Lower leg skin (tissue), 4 donors: ENCODE measurements at regions not wholly inside any gene's neighbourhood (a gene's known extent, or its start where the extent isn't known, plus 50 kb on each side); places are given as distances from the start of the nearest gene placed in this dataset.

ENCODE experiments used
- DNase-seq, 2 donors: peaks; one replicate each; pipeline ENCODE4 v3.0.0-alpha.2; 2019; ENCODE audit warnings: low spot score in 2 of 2
- H3K4me3 ChIP-seq: fragments of 200-600 bp; sonication (generic); 2 replicates; pipeline ENCODE4 v1.5.1; 2017; ENCODE audit warnings: mild to moderate bottlenecking, low read depth; ENCODE audit not compliant: poor library complexity, severe bottlenecking
- CTCF ChIP-seq, 3 donors: fragments of 450-650 bp; IDR thresholded peaks; one replicate each; pipeline ENCODE4 v1.5.1; 2016; ENCODE audit warnings: antibody characterized with exemption in 3 of 3, mild to moderate bottlenecking in 3 of 3, moderate library complexity in 2 of 3
- POLR2A ChIP-seq, 2 donors: fragments of 450-650 bp; IDR thresholded peaks; one replicate each; pipeline ENCODE4 v1.6.1; 2016 to 2017; ENCODE audit warnings: antibody characterized with exemption in 2 of 2, mild to moderate bottlenecking in 1 of 2, moderate library complexity in 1 of 2
- WGBS, 2 donors: methylation state at CpG; one replicate each; pipeline ENCODE4 v1.1.5; 2018; 5-methylcytosine and 5-hydroxymethylcytosine counted together
- intact Hi-C: fragments of 100-400 bp; cut with DNase I; formaldehyde crosslinking; loops from one replicate; pipeline ENCODE4 v1.15.0; 2023; ENCODE audit warnings: low total_unique reads

DNA sequence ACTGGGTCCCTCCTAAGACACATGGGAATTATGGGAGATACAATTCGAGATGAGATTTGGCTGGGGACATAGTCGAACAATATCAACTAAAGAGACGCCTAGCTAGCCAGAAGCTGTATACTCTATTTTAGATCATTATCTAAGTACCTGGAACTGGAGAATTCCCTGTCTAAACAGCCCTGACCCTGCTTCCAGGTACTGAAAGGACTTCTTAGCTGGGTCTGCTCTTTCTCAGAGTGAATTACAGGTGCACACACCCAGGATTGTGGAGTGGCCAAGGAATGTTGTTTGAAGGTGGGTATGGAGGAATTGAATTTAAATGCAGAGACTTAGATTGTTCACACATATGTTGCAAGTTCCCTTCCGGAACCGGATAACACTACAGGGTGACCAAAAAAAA is 733.0 kb downstream of the RPS29 start:
- TF ChIP-seq POLR2A (IDR thresholded peaks at IDR 0.05) (no peak), CTCF (IDR thresholded peaks at IDR 0.05) (no peak)
- no peak overlapping the region for H3K4me3 ChIP-seq
- intact Hi-C loops = no loop called here
- 52 to 80% methylated on average over 5 of the region's 5 CpGs for WGBS, 2 donors
- DNase-seq = no peak

DNA sequence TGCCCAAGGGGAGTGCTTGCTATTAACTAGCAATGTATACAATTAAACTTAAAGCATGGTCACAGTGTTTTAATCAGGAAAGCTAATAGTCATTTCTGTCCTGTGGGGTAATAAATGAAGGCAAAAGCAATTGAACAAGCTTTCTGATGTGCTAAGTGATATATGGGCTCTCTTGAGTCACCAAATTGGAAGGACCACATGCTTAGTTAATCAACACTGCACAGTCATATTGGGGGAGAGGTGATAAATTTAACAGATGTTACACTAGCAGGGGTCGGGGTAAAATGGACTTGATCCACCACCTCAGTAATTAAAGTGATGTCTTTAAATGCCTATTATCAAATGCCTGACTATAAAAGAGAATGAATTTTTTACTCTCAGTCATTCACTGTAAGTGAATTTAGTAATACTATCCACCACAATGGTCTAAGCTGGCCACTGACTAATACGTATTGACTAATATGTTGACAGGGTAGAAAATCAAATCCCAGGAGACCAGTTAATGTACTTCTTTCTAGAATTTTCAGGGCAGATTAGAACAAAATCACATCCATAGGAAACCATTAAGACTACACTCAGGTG is 736.3 kb downstream of the RPS29 start:
- WGBS, 2 donors = 16 to 49% methylated on average over 2 of the region's 2 CpGs
- TF ChIP-seq CTCF (IDR thresholded peaks at IDR 0.05) (no peak), POLR2A (IDR thresholded peaks at IDR 0.05) (no peak)
- no peak for DNase-seq
- no peak overlapping the region for H3K4me3 ChIP-seq
- intact Hi-C loops = no loop called here

- TF ChIP-seq CTCF (IDR thresholded peaks at IDR 0.05) (no peak), POLR2A (IDR thresholded peaks at IDR 0.05) (no peak)
- no peak overlapping the region for H3K4me3 ChIP-seq
- DNase-seq = no peak
- 85 to 91% methylated on average over 2 of the region's 2 CpGs for WGBS, 2 donors
- intact Hi-C loops = no loop called here
Measured at GRCh38 chr14:48842785-48843184, 743.4 kb downstream of the RPS29 start.

GRCh38 chr14:48826058-48826457 is 760.1 kb downstream of the RPS29 start:
- WGBS, 2 donors = 96 to 99% methylated on average over 3 of the region's 3 CpGs
- DNase-seq = no peak
- H3K4me3 ChIP-seq = no peak overlapping the region
- intact Hi-C loops = no loop called here
- TF ChIP-seq CTCF (IDR thresholded peaks at IDR 0.05) = no peak
- no peak for TF ChIP-seq POLR2A (IDR thresholded peaks at IDR 0.05)

- DNase-seq = no peak
- H3K4me3 ChIP-seq = no peak overlapping the region
- intact Hi-C loops = no loop called here
- TF ChIP-seq CTCF (IDR thresholded peaks at IDR 0.05) = no peak
- no peak for TF ChIP-seq POLR2A (IDR thresholded peaks at IDR 0.05)
- WGBS, 2 donors = 89 to 90% methylated on average over 2 of the region's 2 CpGs
Measured at GRCh38 chr14:48814562-48814961, 771.6 kb downstream of the RPS29 start.

- H3K4me3 ChIP-seq = no peak overlapping the region
- intact Hi-C loops = no loop called here
- 49 to 59% methylated on average over 14 of the region's 14 CpGs for WGBS, 2 donors
- DNase-seq = peak in 1 of 2 donors; percentile 58
- TF ChIP-seq POLR2A (IDR thresholded peaks at IDR 0.05) (no peak), CTCF (IDR thresholded peaks at IDR 0.05) (no peak)
Measured at GRCh38 chr14:48805315-48805714, 780.9 kb downstream of the RPS29 start.
